BLaER1 treated with 17β-estradiol and CSF1 and Interleukin-3, amounts not matched to agents 10 nM and 100 nM (cell line): ENCODE measurements at regions not wholly inside any gene's neighbourhood (a gene's known extent, or its start where the extent isn't known, plus 50 kb on each side); places are given as distances from the start of the nearest gene placed in this dataset.

Source experiments
- H3K27ac ChIP-seq, 11 experiments: shearing (Covaris generic); formaldehyde crosslinking; 2 replicates each; pipeline ENCODE4 v1.8.1; 2022
- H3K27me3 ChIP-seq, 11 experiments: shearing (Covaris generic); formaldehyde crosslinking; 2 replicates each; pipeline ENCODE4 v1.8.1; 2022
- H3K36me3 ChIP-seq, 11 experiments: shearing (Covaris generic); formaldehyde crosslinking; 2 replicates each; pipeline ENCODE4 v1.8.1; 2022
- H3K4me1 ChIP-seq, 10 experiments: shearing (Covaris generic); formaldehyde crosslinking; 2 replicates each; pipeline ENCODE4 v1.8.1; 2022
- H3K4me2 ChIP-seq, 11 experiments: shearing (Covaris generic); formaldehyde crosslinking; 2 replicates each; pipeline ENCODE4 v1.8.1; 2022
- H3K4me3 ChIP-seq, 10 experiments: shearing (Covaris generic); formaldehyde crosslinking; 2 replicates each; pipeline ENCODE4 v1.8.1; 2022
- H3K9ac ChIP-seq, 11 experiments: shearing (Covaris generic); formaldehyde crosslinking; 2 replicates each; pipeline ENCODE4 v1.8.1; 2022
- H3K9me3 ChIP-seq, 11 experiments: shearing (Covaris generic); formaldehyde crosslinking; replicated peaks in 1 of 11; 2 replicates each; pipeline ENCODE4 v1.8.1; 2022
- H4K20me1 ChIP-seq, 11 experiments: shearing (Covaris generic); formaldehyde crosslinking; 2 replicates each; pipeline ENCODE4 v1.8.1; 2022
- Cebpa-rat ChIP-seq, 11 experiments: shearing (Covaris generic); IDR thresholded peaks; 2 replicates each; pipeline ENCODE4 v1.8.1; 2022

GRCh38 chr9:13758936-13759335 lies 479.4 kb upstream of the MPDZ start:
- TF ChIP-seq Cebpa-rat (IDR thresholded peaks at IDR 0.05) = no peak
- H4K20me1 ChIP-seq = no peaks in the 10 kb centered on the region
- H3K4me2 ChIP-seq = peak overlapping the region in 8 of 11 experiments; percentile 22 to 63 (median 50); a peak in 13 of 22 replicates
- no peaks in the 10 kb centered on the region for H3K27me3 ChIP-seq
- peaks cover 0 to 22% (median 15%) of the 10 kb centered on the region in 10 experiments; a peak in 12 of 20 replicates for H3K4me1 ChIP-seq
- no peaks in the 10 kb centered on the region for H3K36me3 ChIP-seq
- H3K27ac ChIP-seq = peak overlapping the region in 2 of 11 experiments; percentile 39 to 52; a peak in 4 of 22 replicates
- no peaks in the 10 kb centered on the region for H3K9me3 ChIP-seq
- no peak overlapping the region for H3K4me3 ChIP-seq
- no peak overlapping the region for H3K9ac ChIP-seq

- Histone ChIP-seq H3K4me3 (no peak overlapping the region), H3K4me2 (no peak overlapping the region), H3K36me3 (no peaks in the 10 kb centered on the region), H4K20me1 (no peaks in the 10 kb centered on the region), H3K4me1 (peaks cover 0 to 22% (median 15%) of the 10 kb centered on the region in 10 experiments; a peak in 12 of 20 replicates), H3K9ac (no peak overlapping the region), H3K9me3 (no peaks in the 10 kb centered on the region), H3K27ac (no peak overlapping the region), H3K27me3 (no peaks in the 10 kb centered on the region)
- no peak for TF ChIP-seq Cebpa-rat (IDR thresholded peaks at IDR 0.05)
Observed at GRCh38 chr9:13756943-13757342, 477.5 kb upstream of the MPDZ start.

GRCh38 chr9:13755551-13755950 lies 476.1 kb upstream of the MPDZ start:
- Histone ChIP-seq H3K4me3 (no peak overlapping the region), H4K20me1 (no peaks in the 10 kb centered on the region), H3K4me2 (no peak overlapping the region), H3K9ac (no peak overlapping the region), H3K27me3 (no peaks in the 10 kb centered on the region), H3K27ac (no peak overlapping the region), H3K36me3 (no peaks in the 10 kb centered on the region), H3K9me3 (no peaks in the 10 kb centered on the region), H3K4me1 (peaks cover 0 to 21% (median 15%) of the 10 kb centered on the region in 10 experiments; a peak in 12 of 20 replicates)
- no peak for TF ChIP-seq Cebpa-rat (IDR thresholded peaks at IDR 0.05)

- Histone ChIP-seq H3K4me2 (no peak overlapping the region), H3K27ac (no peak overlapping the region), H3K9ac (no peak overlapping the region), H3K4me3 (no peak overlapping the region), H3K9me3 (no peaks in the 10 kb centered on the region; a peak in 1 of 22 replicates), H3K36me3 (no peaks in the 10 kb centered on the region), H4K20me1 (no peaks in the 10 kb centered on the region), H3K27me3 (no peaks in the 10 kb centered on the region), H3K4me1 (no peaks in the 10 kb centered on the region)
- TF ChIP-seq Cebpa-rat (IDR thresholded peaks at IDR 0.05) = no peak
Observed at GRCh38 chr9:13750639-13751038, 471.1 kb upstream of the MPDZ start.

- no peaks in the 10 kb centered on the region for H3K4me1 ChIP-seq
- H3K9me3 ChIP-seq = no peaks in the 10 kb centered on the region; a peak in 1 of 22 replicates
- TF ChIP-seq Cebpa-rat (IDR thresholded peaks at IDR 0.05) = no peak
- H3K27me3 ChIP-seq = no peaks in the 10 kb centered on the region
- no peak overlapping the region for H3K4me3 ChIP-seq
- H3K4me2 ChIP-seq = no peak overlapping the region
- H3K27ac ChIP-seq = no peak overlapping the region
- no peak overlapping the region for H3K9ac ChIP-seq
- H4K20me1 ChIP-seq = no peaks in the 10 kb centered on the region
- no peaks in the 10 kb centered on the region for H3K36me3 ChIP-seq
Observed at GRCh38 chr9:13750061-13750460, 470.6 kb upstream of the MPDZ start.

GRCh38 chr9:13746876-13747275 lies 467.4 kb upstream of the MPDZ start:
- H3K27me3 ChIP-seq = no peaks in the 10 kb centered on the region
- no peak overlapping the region for H3K4me2 ChIP-seq
- no peak overlapping the region for H3K9ac ChIP-seq
- H3K4me1 ChIP-seq = no peaks in the 10 kb centered on the region
- H3K4me3 ChIP-seq = no peak overlapping the region
- no peaks in the 10 kb centered on the region for H4K20me1 ChIP-seq
- H3K27ac ChIP-seq = no peak overlapping the region
- TF ChIP-seq Cebpa-rat (IDR thresholded peaks at IDR 0.05) = no peak
- H3K9me3 ChIP-seq = no peaks in the 10 kb centered on the region; a peak in 1 of 22 replicates
- no peaks in the 10 kb centered on the region for H3K36me3 ChIP-seq

GRCh38 chr9:13744261-13744901 lies 464.9 kb upstream of the MPDZ start:
- Histone ChIP-seq H3K4me1 (no peaks in the 10 kb centered on the region), H3K36me3 (no peaks in the 10 kb centered on the region), H3K4me3 (no peak overlapping the region), H4K20me1 (no peaks in the 10 kb centered on the region), H3K27me3 (no peaks in the 10 kb centered on the region), H3K4me2 (no peak overlapping the region), H3K9me3 (no peaks in the 10 kb centered on the region; a peak in 1 of 22 replicates), H3K9ac (no peak overlapping the region), H3K27ac (no peak overlapping the region)
- TF ChIP-seq Cebpa-rat (IDR thresholded peaks at IDR 0.05) = no peak

GRCh38 chr9:13737885-13738284 lies 458.4 kb upstream of the MPDZ start:
- Histone ChIP-seq H3K9ac (no peak overlapping the region), H3K36me3 (no peaks in the 10 kb centered on the region), H4K20me1 (no peaks in the 10 kb centered on the region), H3K4me2 (no peak overlapping the region), H3K4me3 (no peak overlapping the region), H3K9me3 (no peaks in the 10 kb centered on the region), H3K4me1 (no peaks in the 10 kb centered on the region), H3K27me3 (no peaks in the 10 kb centered on the region), H3K27ac (no peak overlapping the region)
- no peak for TF ChIP-seq Cebpa-rat (IDR thresholded peaks at IDR 0.05)

- no peaks in the 10 kb centered on the region for H3K9me3 ChIP-seq
- H3K36me3 ChIP-seq = no peaks in the 10 kb centered on the region
- H3K4me1 ChIP-seq = no peaks in the 10 kb centered on the region
- H3K9ac ChIP-seq = no peak overlapping the region
- no peak overlapping the region for H3K4me2 ChIP-seq
- no peak overlapping the region for H3K4me3 ChIP-seq
- no peak for TF ChIP-seq Cebpa-rat (IDR thresholded peaks at IDR 0.05)
- no peak overlapping the region for H3K27ac ChIP-seq
- no peaks in the 10 kb centered on the region for H4K20me1 ChIP-seq
- H3K27me3 ChIP-seq = no peaks in the 10 kb centered on the region
Observed at GRCh38 chr9:13735181-13735580, 455.7 kb upstream of the MPDZ start.

GRCh38 chr9:13734601-13735000 lies 455.1 kb upstream of the MPDZ start:
- no peak overlapping the region for H3K4me3 ChIP-seq
- H4K20me1 ChIP-seq = no peaks in the 10 kb centered on the region
- H3K27ac ChIP-seq = no peak overlapping the region
- no peaks in the 10 kb centered on the region for H3K27me3 ChIP-seq
- no peaks in the 10 kb centered on the region for H3K9me3 ChIP-seq
- no peak overlapping the region for H3K9ac ChIP-seq
- 0 out of 20 replicates have a peak, but pooled peaks cover 0 to under 1% (median 0%) of the 10 kb centered on the region in 10 experiments for H3K4me1 ChIP-seq
- no peak for TF ChIP-seq Cebpa-rat (IDR thresholded peaks at IDR 0.05)
- no peak overlapping the region for H3K4me2 ChIP-seq
- H3K36me3 ChIP-seq = no peaks in the 10 kb centered on the region
